Stimulated activated CD8-positive, alpha-beta memory T cell treated with anti-CD3 and anti-CD28 coated beads, Interleukin-7, amount 100 ng/mL, for 48 hours (primary cell): ENCODE measurements at regions not wholly inside any gene's neighbourhood (a gene's known extent, or its start where the extent isn't known, plus 50 kb on each side); places are given as distances from the start of the nearest gene placed in this dataset.

Experiments used
- DNase-seq, 2 donors: peaks; one replicate each; pipeline ENCODE4 v3.0.0-alpha.2; 2020; ENCODE audit warnings: low read depth in 1 of 2; ENCODE audit errors: extremely low read depth in 1 of 2

- DNase-seq, result no peak
Observed at GRCh38 chr9:107632661-107633060, 143.1 kb upstream of the KLF4 start.

GRCh38 chr9:107632216-107632615, 142.6 kb upstream of the KLF4 start:
- no peak for DNase-seq

- no peak for DNase-seq
Observed at GRCh38 chr9:107631788-107632187, 142.2 kb upstream of the KLF4 start.

- DNase-seq, result no peak
Observed at GRCh38 chr9:107630156-107630555, 140.6 kb upstream of the KLF4 start.

GRCh38 chr9:107628444-107628843, 138.9 kb upstream of the KLF4 start:
- no peak for DNase-seq

GRCh38 chr9:107627781-107628180, 138.2 kb upstream of the KLF4 start:
- DNase-seq, result no peak

GRCh38 chr9:107626118-107626517, 136.5 kb upstream of the KLF4 start:
- DNase-seq, result no peak

GRCh38 chr9:107625383-107625984, 135.9 kb upstream of the KLF4 start:
- DNase-seq, result no peak

GRCh38 chr9:107624234-107624948, 134.8 kb upstream of the KLF4 start:
- no peak for DNase-seq

GRCh38 chr9:107621436-107621835, 131.9 kb upstream of the KLF4 start:
- no peak for DNase-seq

GRCh38 chr9:107620801-107621200, 131.2 kb upstream of the KLF4 start:
- no peak for DNase-seq

- DNase-seq, result no peak
Observed at GRCh38 chr9:107620236-107620635, 130.7 kb upstream of the KLF4 start.

GRCh38 chr9:107615321-107615720, 125.8 kb upstream of the KLF4 start:
- DNase-seq, result no peak

GRCh38 chr9:107614765-107615164, 125.2 kb upstream of the KLF4 start:
- DNase-seq, result no peak

GRCh38 chr9:107613321-107613720, 123.8 kb upstream of the KLF4 start:
- DNase-seq, result no peak

- no peak for DNase-seq
Observed at GRCh38 chr9:107612136-107612535, 122.6 kb upstream of the KLF4 start.

- DNase-seq, result no peak
Observed at GRCh38 chr9:107609547-107609946, 120.0 kb upstream of the KLF4 start.

- DNase-seq, result no peak
Observed at GRCh38 chr9:107606149-107606790, 116.7 kb upstream of the KLF4 start.

GRCh38 chr9:107605041-107605440, 115.5 kb upstream of the KLF4 start:
- no peak for DNase-seq

GRCh38 chr9:107603281-107603680, 113.7 kb upstream of the KLF4 start:
- DNase-seq, result no peak

- no peak for DNase-seq
Observed at GRCh38 chr9:107600060-107600573, 110.5 kb upstream of the KLF4 start.

GRCh38 chr9:107597743-107598217, 108.2 kb upstream of the KLF4 start:
- DNase-seq, result no peak
